K562 (cell line): ENCODE measurements at regions not wholly inside any gene's neighbourhood (a gene's known extent, or its start where the extent isn't known, plus 50 kb on each side); places are given as distances from the start of the nearest gene placed in this dataset.
"Not testable (repeated sequence)": the region's sequence is repeated elsewhere in the genome, so short reads cannot be mapped to it uniquely, and the experiment has no call there.

ENCODE experiments used
- ATAC-seq: fragments of 200-7000 bp; cut with Tn5 transposase; 3 replicates; pipeline ENCODE4 v1.9.1; 2020; ENCODE audit warnings: moderate library complexity
- BruUV-seq: library from RNA; stranded (reverse); fragments of 400-500 nt; replicated peaks from 2 replicates; lab custom pipeline; 2021; lab: Mats Ljungman, UMichigan
- CTCF ChIA-PET: fragments of 300-600 bp; formaldehyde crosslinking; extraction: SDS; loops from one replicate; lab custom pipeline; 2021; ENCODE audit warnings: low intra/inter-chr PET ratio; lab: Yijun Ruan, JAX
- POLR2A ChIA-PET: fragments of 300-600, 350-650 bp; sonication (Branson Sonifier 250); formaldehyde crosslinking; extraction: SDS; loops from one replicate; lab custom pipeline; 2021; ENCODE audit warnings: antibody characterized with exemption, inconsistent platforms; lab: Yijun Ruan, JAX
- DNase-seq, 4 experiments: peaks; one replicate each; pipeline versions ENCODE4 v3.0.0 to v3.0.0-alpha.2; 2011 to 2018; ENCODE audit warnings: low spot score in 3 of 4, mixed read lengths in 3 of 4; ENCODE audit errors: extremely low read depth in 1 of 4
- FAIRE-seq: peaks from 2 replicates; lab custom pipeline; 2011; peaks lifted over from hg19 to GRCh38; lab: Jason Lieb, UNC
- H2AFZ ChIP-seq: 2 replicates; pipeline ENCODE4 v1.6.0; 2011; ENCODE audit warnings: low read depth, low read length, control low read depth, inconsistent platforms
- H3K27ac ChIP-seq: fragments of 200-600 bp; 3 replicates; pipeline ENCODE4 v1.8.0; 2011; ENCODE audit warnings: low read depth, mild to moderate bottlenecking, control low read depth, inconsistent platforms, low read length, moderate library complexity, mixed read lengths; ENCODE audit errors: extremely low read depth
- H3K27me3 ChIP-seq, 2 experiments: fragments of 300-600 bp in 1 of 2; 2 replicates in 1 of 2; 3 replicates in 1 of 2; pipeline versions ENCODE4 v1.6.0 to v1.8.0; 2011; ENCODE audit warnings: inconsistent platforms in 2 of 2, low read length in 2 of 2, mild to moderate bottlenecking in 1 of 2, mixed read lengths in 1 of 2, moderate library complexity in 1 of 2; ENCODE audit not compliant: control insufficient read depth in 2 of 2, insufficient read depth in 2 of 2
- H3K36me3 ChIP-seq: fragments of 300-600 bp; 3 replicates; pipeline ENCODE4 v1.8.0; 2011; ENCODE audit warnings: mild to moderate bottlenecking, low read length, inconsistent platforms; ENCODE audit not compliant: control insufficient read depth, insufficient read depth
- H3K4me1 ChIP-seq, 2 experiments: fragments of 200-600 bp in 1 of 2; replicated peaks in 1 of 2; 2 replicates in 1 of 2; 3 replicates in 1 of 2; pipeline versions ENCODE4 v1.5.1 to v1.8.0; 2011; ENCODE audit warnings: inconsistent platforms in 2 of 2, low read length in 2 of 2, mild to moderate bottlenecking in 1 of 2, mixed read lengths in 1 of 2, moderate library complexity in 1 of 2; ENCODE audit not compliant: control insufficient read depth in 2 of 2, insufficient read depth in 2 of 2
- H3K4me2 ChIP-seq: 2 replicates; pipeline ENCODE4 v1.6.1; 2011; ENCODE audit warnings: low read length, control low read depth, inconsistent platforms, mixed read lengths; ENCODE audit not compliant: insufficient read depth
- H3K4me3 ChIP-seq: fragments of 200-600 bp; sonication (generic), shearing (Covaris generic); 2 replicates; pipeline ENCODE4 v1.5.1; 2016; ENCODE audit warnings: control low read depth, inconsistent platforms
- H3K79me2 ChIP-seq: fragments of 200-600 bp; 3 replicates; pipeline ENCODE4 v1.8.0; 2011; ENCODE audit warnings: low read length, inconsistent platforms; ENCODE audit not compliant: control insufficient read depth, insufficient read depth
- H3K9ac ChIP-seq, 2 experiments: 2 replicates each; pipeline versions ENCODE4 v1.6.0 to v1.6.1; 2011; ENCODE audit warnings: low read depth in 2 of 2, low read length in 2 of 2, control low read depth in 1 of 2, inconsistent platforms in 1 of 2, mild to moderate bottlenecking in 1 of 2, mixed read lengths in 1 of 2; ENCODE audit not compliant: insufficient read depth in 1 of 2
- H3K9me1 ChIP-seq: one replicate; pipeline ENCODE4 v1.6.0; 2011; ENCODE audit warnings: inconsistent platforms, mild to moderate bottlenecking, low read length, moderate library complexity; ENCODE audit not compliant: control insufficient read depth, insufficient read depth
- H3K9me3 ChIP-seq: replicated peaks from 2 replicates; pipeline ENCODE4 v1.5.1; 2011; ENCODE audit warnings: low read depth, low read length, inconsistent platforms; ENCODE audit not compliant: control insufficient read depth, insufficient read depth
- H4K20me1 ChIP-seq: replicated peaks from 2 replicates; pipeline ENCODE4 v1.6.1; 2011; ENCODE audit warnings: low read length, inconsistent platforms, mixed read lengths; ENCODE audit not compliant: control insufficient read depth, insufficient read depth
- CBX3 ChIP-seq, 2 experiments: IDR thresholded peaks; 1 replicate in 1 of 2; 2 replicates in 1 of 2; pipeline ENCODE4 v1.6.1; 2012; ENCODE audit warnings: inconsistent platforms in 2 of 2, low read length in 2 of 2, borderline replicate concordance in 1 of 2, control low read depth in 1 of 2
- CHD4 ChIP-seq: fragments of 200-600 bp; sonication (generic); IDR thresholded peaks from 3 replicates; pipeline ENCODE4 v1.6.1; 2012; ENCODE audit warnings: low read depth, mild to moderate bottlenecking, mixed read lengths, low read length, inconsistent platforms; ENCODE audit not compliant: insufficient read depth, insufficient replicate concordance, poor library complexity, severe bottlenecking
- DNMT1 ChIP-seq: fragments of 450-650 bp; IDR thresholded peaks from 2 replicates; pipeline ENCODE4 v1.6.1; 2016; ENCODE audit warnings: antibody characterized with exemption, mild to moderate bottlenecking
- FOXJ3 ChIP-seq: sonication (generic); formaldehyde crosslinking; IDR thresholded peaks from 2 replicates; pipeline ENCODE4 v1.4.0; 2020; ENCODE audit warnings: mild to moderate bottlenecking, missing genetic modification reagents
- NCOA6 ChIP-seq: fragments of 450-650 bp; IDR thresholded peaks from 2 replicates; pipeline ENCODE4 v1.6.1; 2017; ENCODE audit warnings: mild to moderate bottlenecking
- RBM39 ChIP-seq: fragments of 200-400 bp; formaldehyde crosslinking; optimal IDR thresholded peaks from 2 replicates; pipeline ENCODE3; 2018; ENCODE audit warnings: low read depth, low read length
- SMAD1 ChIP-seq: fragments of 150-350 bp; IDR thresholded peaks from 2 replicates; pipeline ENCODE4 v1.6.1; 2014; ENCODE audit warnings: low read length, low read depth; ENCODE audit not compliant: partially characterized antibody
- ZKSCAN3 ChIP-seq: fragments of 250-450 bp; sonication (Bioruptor Pico); IDR thresholded peaks from 2 replicates; pipeline ENCODE4 v1.4.0; 2020
- ZNF24 ChIP-seq: fragments of 450-650 bp; IDR thresholded peaks from 2 replicates; pipeline ENCODE4 v1.6.1; 2016
- ZNF717 ChIP-seq: fragments of 250-450 bp; sonication (Bioruptor Pico); IDR thresholded peaks from 2 replicates; pipeline ENCODE4 v1.5.0; 2021
- WGBS: fragments of 100-300 bp; shearing (Covaris generic); methylation state at CpG from one replicate; pipeline ENCODE4 v1.1.6; 2016; ENCODE audit warnings: low coverage, mixed read lengths; ENCODE audit not compliant: insufficient coverage; ENCODE audit errors: missing lambda C conversion rate; 5-methylcytosine and 5-hydroxymethylcytosine counted together
- in situ Hi-C: fragments of 300-500 bp; cut with MboI; formaldehyde crosslinking; loops from 4 replicates; pipeline ENCODE4 v1.15.0; 2018; ENCODE audit warnings: inconsistent platforms, mixed read lengths
- intact Hi-C: fragments of 100-400 bp; cut with micrococcal nuclease; formaldehyde crosslinking; loops from 2 replicates; pipeline ENCODE4 v1.14.2; 2022
- TF ChIP-seq, protein P1 (sequence below): fragments of 450-650 bp; IDR thresholded peaks from 2 replicates; pipeline ENCODE4 v1.6.1; 2016; ENCODE audit warnings: antibody characterized with exemption
- TF ChIP-seq, protein P2 (sequence below): sonication (generic); formaldehyde crosslinking; IDR thresholded peaks from 2 replicates; pipeline ENCODE4 v1.9.0; 2022; ENCODE audit warnings: mild to moderate bottlenecking, missing genetic modification reagents

DNA sequence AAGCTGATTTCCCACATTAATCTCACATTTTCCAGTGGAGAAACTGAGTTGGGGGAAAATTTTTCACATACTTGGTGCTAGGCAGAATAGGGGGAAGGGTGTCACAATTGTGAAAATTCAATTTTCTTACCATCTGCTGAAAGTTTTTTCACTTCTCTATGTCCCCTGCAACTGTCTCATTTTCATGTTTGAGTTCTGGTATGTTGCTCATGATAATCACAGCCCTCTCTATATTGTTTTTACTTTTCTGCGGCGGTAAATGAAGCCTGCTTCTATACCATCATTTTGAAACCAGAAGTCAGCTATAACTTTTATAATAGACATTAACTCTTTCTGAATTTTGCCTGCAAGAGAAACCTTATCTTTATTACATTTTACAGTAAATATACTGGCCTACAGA lies 1664.5 kb downstream of the EFNA5 start (continued):
- TF ChIP-seq ZKSCAN3 (CRISPR knock-in tag) (no peak), NCOA6 (no peak)
- TF ChIP-seq, protein P1, sequence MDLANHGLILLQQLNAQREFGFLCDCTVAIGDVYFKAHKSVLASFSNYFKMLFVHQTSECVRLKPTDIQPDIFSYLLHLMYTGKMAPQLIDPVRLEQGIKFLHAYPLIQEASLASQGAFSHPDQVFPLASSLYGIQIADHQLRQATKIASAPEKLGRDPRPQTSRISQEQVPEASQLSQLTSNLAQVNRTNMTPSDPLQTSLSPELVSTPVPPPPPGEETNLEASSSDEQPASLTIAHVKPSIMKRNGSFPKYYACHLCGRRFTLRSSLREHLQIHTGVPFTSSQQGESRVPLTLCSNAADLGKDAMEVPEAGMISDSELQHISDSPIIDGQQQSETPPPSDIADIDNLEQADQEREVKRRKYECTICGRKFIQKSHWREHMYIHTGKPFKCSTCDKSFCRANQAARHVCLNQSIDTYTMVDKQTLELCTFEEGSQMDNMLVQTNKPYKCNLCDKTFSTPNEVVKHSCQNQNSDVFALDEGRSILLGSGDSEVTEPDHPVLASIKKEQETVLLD: no peak
- TF ChIP-seq, all 486 proteins: peak for 0

DNA sequence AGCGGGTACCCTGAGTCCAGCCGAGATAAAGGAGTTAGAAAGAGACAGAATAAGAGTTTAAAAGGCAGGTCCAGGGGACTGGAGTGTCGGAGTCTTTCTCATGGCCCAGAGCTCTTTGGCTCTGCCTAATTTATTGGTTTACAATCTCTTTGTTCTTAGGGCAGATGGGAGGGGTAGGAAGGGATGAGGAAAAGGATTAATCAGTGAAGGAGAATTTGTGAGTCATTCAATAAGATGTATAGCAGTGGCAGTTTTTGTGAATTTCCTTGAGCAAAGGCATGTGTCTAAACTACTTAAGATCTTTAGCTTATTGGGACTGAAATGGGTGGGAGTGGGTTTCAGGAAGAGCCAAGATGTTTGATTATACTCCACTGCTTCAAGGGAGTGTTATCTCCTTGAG lies 1671.7 kb downstream of the EFNA5 start:
- intact Hi-C loops, H4K20me1 ChIP-seq, H3K27ac ChIP-seq, H3K4me2 ChIP-seq, H3K9ac ChIP-seq, H3K9me3 ChIP-seq, CTCF ChIA-PET, BruUV-seq, ATAC-seq, in situ Hi-C loops, H3K79me2 ChIP-seq, DNase-seq, H3K4me1 ChIP-seq, H3K4me3 ChIP-seq, H3K36me3 ChIP-seq, POLR2A ChIA-PET, H2AFZ ChIP-seq, H3K27me3 ChIP-seq, H3K9me1 ChIP-seq: not testable (repeated sequence)
- WGBS: 2% methylated on average over 3 of the region's 3 CpGs
- FAIRE-seq: peak; percentile 75

DNA sequence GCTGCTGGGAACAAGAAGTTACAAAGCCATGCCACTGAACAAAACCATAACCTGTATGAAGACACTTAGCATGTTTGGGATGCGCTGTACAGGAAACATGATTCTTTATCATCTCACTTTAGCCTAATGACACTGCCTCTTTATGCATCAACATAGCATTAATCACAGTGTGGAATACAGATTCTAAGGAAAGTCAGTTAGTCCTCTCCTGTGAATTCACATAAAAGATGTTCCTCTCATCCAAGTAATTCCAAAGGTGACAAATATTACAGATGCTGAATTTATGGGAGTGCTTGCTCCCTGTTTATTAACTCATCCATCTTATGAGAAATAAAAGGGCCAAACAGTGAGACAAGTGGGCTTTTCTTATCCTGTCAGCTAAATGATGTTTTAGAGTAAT lies 1677.7 kb downstream of the EFNA5 start:
- no peak for FAIRE-seq
- no TSS peak for BruUV-seq
- no peaks in the 10 kb centered on the region for H3K36me3 ChIP-seq
- TF ChIP-seq RBM39 (no peak), SMAD1 (no peak), ZNF717 (CRISPR knock-in tag) (no peak), ZKSCAN3 (CRISPR knock-in tag) (no peak), CBX3 (IDR thresholded peaks at IDR 0.05; ENCODE audit: borderline replicate concordance in 1 of 2, low read length in 2 of 2) (no peak), FOXJ3 (CRISPR knock-in tag) (no peak), ZNF24 (no peak), DNMT1 (no peak), CHD4 (no peak)
- TF ChIP-seq, protein P2, sequence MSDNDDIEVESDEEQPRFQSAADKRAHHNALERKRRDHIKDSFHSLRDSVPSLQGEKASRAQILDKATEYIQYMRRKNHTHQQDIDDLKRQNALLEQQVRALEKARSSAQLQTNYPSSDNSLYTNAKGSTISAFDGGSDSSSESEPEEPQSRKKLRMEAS (CRISPR knock-in tag): no peak
- TF ChIP-seq, protein P1: no peak

More for the DNA sequence above, 1677.7 kb downstream of the EFNA5 start:
- intact Hi-C loops (no loop called here), in situ Hi-C loops (no loop called here)
- Histone ChIP-seq H3K4me3 (no peak overlapping the region), H3K9me1 (no peaks in the 10 kb centered on the region), H2AFZ (no peak overlapping the region), H3K9me3 (no peaks in the 10 kb centered on the region), H3K4me2 (no peak overlapping the region), H3K27ac (no peak overlapping the region), H3K4me1 (no peaks in the 10 kb centered on the region), H3K79me2 (no peaks in the 10 kb centered on the region), H3K27me3 (no peaks in the 10 kb centered on the region), H3K9ac (no peak overlapping the region), H4K20me1 (no peaks in the 10 kb centered on the region)
- WGBS: 18% methylated on average over 1 of the region's 1 CpG
- CTCF ChIA-PET: no interaction called here
- DNase-seq: no peak
- no peak for ATAC-seq
- POLR2A ChIA-PET: no interaction called here
